ENCODE measurements at regions not wholly inside any gene's neighbourhood (a gene's known extent, or its start where the extent isn't known, plus 50 kb on each side); places are given as distances from the start of the nearest gene placed in this dataset.

DNA sequence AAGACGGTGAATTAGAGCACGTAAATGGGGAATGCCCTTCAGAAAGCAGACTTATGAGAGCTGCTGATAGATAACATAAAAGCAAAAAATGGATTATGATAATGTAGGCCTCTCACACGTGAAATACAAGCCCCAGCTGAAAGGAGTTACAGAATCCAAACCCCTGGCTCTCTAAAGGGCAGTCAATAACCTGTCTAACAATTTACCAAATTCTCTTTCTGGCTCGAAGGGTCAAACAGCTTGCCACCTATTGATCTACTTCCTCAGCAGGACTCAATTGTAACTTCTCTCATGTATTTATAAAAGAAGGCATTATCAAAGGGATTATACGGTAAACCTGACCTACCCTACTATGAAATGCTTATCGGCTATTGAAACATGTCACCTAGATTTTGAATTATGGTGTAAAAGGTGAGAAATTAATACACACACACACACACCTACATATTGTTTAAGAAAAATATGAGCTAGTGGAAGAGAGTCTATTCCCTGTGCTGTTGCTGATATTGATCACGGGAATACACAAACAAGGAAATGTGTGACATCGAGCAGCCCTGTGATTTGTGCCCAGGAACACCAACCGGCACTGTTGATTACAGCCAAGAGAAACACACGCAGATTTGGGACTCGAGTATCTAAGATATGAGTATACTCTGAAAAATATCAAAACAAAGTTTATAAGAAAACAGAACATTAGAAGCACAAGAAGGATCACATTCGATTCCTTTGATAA, 135.6 kb upstream of the NEBL start:
- TF ChIP-seq, protein P1, sequence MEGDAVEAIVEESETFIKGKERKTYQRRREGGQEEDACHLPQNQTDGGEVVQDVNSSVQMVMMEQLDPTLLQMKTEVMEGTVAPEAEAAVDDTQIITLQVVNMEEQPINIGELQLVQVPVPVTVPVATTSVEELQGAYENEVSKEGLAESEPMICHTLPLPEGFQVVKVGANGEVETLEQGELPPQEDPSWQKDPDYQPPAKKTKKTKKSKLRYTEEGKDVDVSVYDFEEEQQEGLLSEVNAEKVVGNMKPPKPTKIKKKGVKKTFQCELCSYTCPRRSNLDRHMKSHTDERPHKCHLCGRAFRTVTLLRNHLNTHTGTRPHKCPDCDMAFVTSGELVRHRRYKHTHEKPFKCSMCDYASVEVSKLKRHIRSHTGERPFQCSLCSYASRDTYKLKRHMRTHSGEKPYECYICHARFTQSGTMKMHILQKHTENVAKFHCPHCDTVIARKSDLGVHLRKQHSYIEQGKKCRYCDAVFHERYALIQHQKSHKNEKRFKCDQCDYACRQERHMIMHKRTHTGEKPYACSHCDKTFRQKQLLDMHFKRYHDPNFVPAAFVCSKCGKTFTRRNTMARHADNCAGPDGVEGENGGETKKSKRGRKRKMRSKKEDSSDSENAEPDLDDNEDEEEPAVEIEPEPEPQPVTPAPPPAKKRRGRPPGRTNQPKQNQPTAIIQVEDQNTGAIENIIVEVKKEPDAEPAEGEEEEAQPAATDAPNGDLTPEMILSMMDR (IDR thresholded peaks at IDR 0.05): no peak
- no peak for TF ChIP-seq POLR2A (IDR thresholded peaks at IDR 0.05)
